SK-N-SH (cell line): ENCODE measurements at regions not wholly inside any gene's neighbourhood (a gene's known extent, or its start where the extent isn't known, plus 50 kb on each side); places are given as distances from the start of the nearest gene placed in this dataset.

Source experiments
- CTCF ChIA-PET: fragments of 300-600, 350-600 bp; formaldehyde crosslinking; extraction: SDS; loops from one replicate; lab custom pipeline; 2021; lab: Yijun Ruan, JAX
- POLR2A ChIA-PET: fragments of 350-600 bp; sonication (Branson Sonifier 250); formaldehyde crosslinking; extraction: SDS; loops from one replicate; lab custom pipeline; 2020; ENCODE audit warnings: antibody characterized with exemption, inconsistent platforms; lab: Yijun Ruan, JAX
- DNase-seq: peaks from one replicate; pipeline ENCODE4 v3.0.0; 2012
- H2AFZ ChIP-seq: fragments of 200-600 bp; sonication (generic); 2 replicates; pipeline ENCODE4 v1.8.1; 2016; ENCODE audit warnings: antibody characterized with exemption, mild to moderate bottlenecking, low read depth
- H3F3A ChIP-seq: fragments of 200-600 bp; sonication (generic); replicated peaks from 2 replicates; pipeline ENCODE3; 2016; ENCODE audit warnings: antibody characterized with exemption, mild to moderate bottlenecking; ENCODE audit not compliant: insufficient read depth
- H3K27ac ChIP-seq, 2 experiments: fragments of 200-500 bp in 1 of 2; fragments of 200-600 bp in 1 of 2; sonication (Bioruptor generic) in 1 of 2; sonication (generic), shearing (Covaris generic) in 1 of 2; 2 replicates each; pipeline versions ENCODE4 v1.5.1 to v1.6.1; 2014 to 2016; ENCODE audit warnings: low read depth in 2 of 2, inconsistent platforms in 1 of 2, low read length in 1 of 2, mild to moderate bottlenecking in 1 of 2, mixed read lengths in 1 of 2
- H3K27me3 ChIP-seq: fragments of 200-600 bp; sonication (generic), shearing (Covaris generic); 2 replicates; pipeline ENCODE4 v1.6.1; 2016; ENCODE audit warnings: mixed run types; ENCODE audit not compliant: insufficient read depth
- H3K36me3 ChIP-seq, 2 experiments: fragments of 200-500 bp in 1 of 2; fragments of 200-600 bp in 1 of 2; sonication (Bioruptor generic) in 1 of 2; sonication (generic) in 1 of 2; replicated peaks in 1 of 2; 2 replicates each; pipeline versions ENCODE3 to v1.5.1; 2014 to 2016; ENCODE audit warnings: low read length in 1 of 2, mild to moderate bottlenecking in 1 of 2; ENCODE audit not compliant: insufficient read depth in 2 of 2, control insufficient read depth in 1 of 2
- H3K4me1 ChIP-seq, 2 experiments: fragments of 200-500 bp in 1 of 2; fragments of 200-600 bp in 1 of 2; sonication (Bioruptor generic) in 1 of 2; sonication (generic), shearing (Covaris generic) in 1 of 2; 2 replicates each; pipeline versions ENCODE4 v1.5.1 to v1.6.1; 2014 to 2016; ENCODE audit warnings: low read depth in 1 of 2, low read length in 1 of 2, mixed run types in 1 of 2; ENCODE audit not compliant: insufficient read depth in 2 of 2, control insufficient read depth in 1 of 2
- H3K4me2 ChIP-seq: fragments of 200-600 bp; sonication (generic), shearing (Covaris generic); 2 replicates; pipeline ENCODE4 v1.6.1; 2017; ENCODE audit warnings: mixed run types
- H3K4me3 ChIP-seq, 2 experiments: fragments of 200-500 bp in 1 of 2; fragments of 200-600 bp in 1 of 2; sonication (Bioruptor generic) in 1 of 2; sonication (generic), shearing (Covaris generic) in 1 of 2; 2 replicates each; pipeline versions ENCODE4 v1.5.1 to v1.8.1; 2014 to 2016; ENCODE audit warnings: low read depth in 2 of 2, inconsistent platforms in 1 of 2, low read length in 1 of 2, mild to moderate bottlenecking in 1 of 2, mixed read lengths in 1 of 2, moderate library complexity in 1 of 2
- H3K79me2 ChIP-seq: fragments of 200-600 bp; sonication (generic); 2 replicates; pipeline ENCODE4 v1.8.1; 2017; ENCODE audit warnings: mild to moderate bottlenecking; ENCODE audit not compliant: insufficient read depth
- H3K9ac ChIP-seq: fragments of 200-600 bp; sonication (generic); 2 replicates; pipeline ENCODE4 v1.6.1; 2017; ENCODE audit warnings: mixed run types
- H3K9me2 ChIP-seq: fragments of 200-600 bp; sonication (generic); 2 replicates; pipeline ENCODE4 v1.6.1; 2017; ENCODE audit warnings: mixed run types
- H3K9me3 ChIP-seq: fragments of 200-600 bp; sonication (generic); 2 replicates; pipeline ENCODE4 v1.6.1; 2017; ENCODE audit warnings: mixed run types, mild to moderate bottlenecking, moderate library complexity
- H4K20me1 ChIP-seq: fragments of 200-600 bp; sonication (generic); 2 replicates; pipeline ENCODE4 v1.6.1; 2017; ENCODE audit warnings: mild to moderate bottlenecking, mixed run types; ENCODE audit not compliant: insufficient read depth
- EP300 ChIP-seq, 2 experiments: IDR thresholded peaks; 2 replicates each; pipeline versions ENCODE4 v1.4.0 to v1.6.1; 2012; ENCODE audit warnings: borderline replicate concordance in 1 of 2, low read depth in 1 of 2, low read length in 1 of 2
- FOSL2 ChIP-seq: IDR thresholded peaks from 2 replicates; pipeline ENCODE4 v1.4.0; 2012; ENCODE audit warnings: low read depth, mild to moderate bottlenecking, moderate library complexity, borderline replicate concordance
- GABPA ChIP-seq: IDR thresholded peaks from 2 replicates; pipeline ENCODE4 v1.4.0; 2012; ENCODE audit warnings: low read depth, mild to moderate bottlenecking
- IRF3 ChIP-seq: fragments of 150-350 bp; IDR thresholded peaks from 2 replicates; pipeline ENCODE4 v1.6.1; 2016; ENCODE audit warnings: mild to moderate bottlenecking, low read depth, low read length
- MEF2A ChIP-seq: IDR thresholded peaks from 2 replicates; pipeline ENCODE4 v1.4.0; 2012; ENCODE audit warnings: low read depth, borderline replicate concordance
- NFIC ChIP-seq: IDR thresholded peaks from 2 replicates; pipeline ENCODE4 v1.4.0; 2012; ENCODE audit warnings: borderline replicate concordance
- NRF1 ChIP-seq: IDR thresholded peaks from 2 replicates; pipeline ENCODE4 v1.6.1; 2012; ENCODE audit warnings: low read depth, mild to moderate bottlenecking, low read length
- PBX3 ChIP-seq: IDR thresholded peaks from 2 replicates; pipeline ENCODE4; 2012
- POLR2AphosphoS5 ChIP-seq: IDR thresholded peaks from 2 replicates; pipeline ENCODE4 v1.6.1; 2012; ENCODE audit warnings: low read depth, low read length
- RAD21 ChIP-seq: IDR thresholded peaks from 2 replicates; pipeline ENCODE4 v1.6.1; 2012; ENCODE audit warnings: mild to moderate bottlenecking, low read length
- RCOR1 ChIP-seq: fragments of 150-350 bp; IDR thresholded peaks from 2 replicates; pipeline ENCODE4 v1.6.1; 2017; ENCODE audit warnings: antibody characterized with exemption, low read length
- RXRA ChIP-seq: IDR thresholded peaks from 2 replicates; pipeline ENCODE4 v1.4.0; 2012; ENCODE audit warnings: low read depth, mild to moderate bottlenecking, borderline replicate concordance
- SIN3A ChIP-seq: IDR thresholded peaks from 2 replicates; pipeline ENCODE4 v1.6.1; 2012; ENCODE audit warnings: low read depth, mild to moderate bottlenecking, low read length, moderate library complexity, borderline replicate concordance
- TAF1 ChIP-seq: IDR thresholded peaks from 2 replicates; pipeline ENCODE4 v1.6.1; 2012; ENCODE audit warnings: low read depth, mild to moderate bottlenecking, low read length, moderate library complexity, borderline replicate concordance
- TCF12 ChIP-seq: IDR thresholded peaks from 2 replicates; pipeline ENCODE4 v1.4.0; 2012
- TEAD4 ChIP-seq: IDR thresholded peaks from 2 replicates; pipeline ENCODE4 v1.4.0; 2012; ENCODE audit warnings: mild to moderate bottlenecking, borderline replicate concordance; ENCODE audit not compliant: insufficient read depth
- USF1 ChIP-seq: IDR thresholded peaks from 2 replicates; pipeline ENCODE4 v1.4.0; 2012; ENCODE audit warnings: low read depth, borderline replicate concordance
- YY1 ChIP-seq: IDR thresholded peaks from 2 replicates; pipeline ENCODE4 v1.4.0; 2012; ENCODE audit warnings: low read depth, mild to moderate bottlenecking
- WGBS: methylation state at CpG from one replicate; pipeline ENCODE4 v1.1.6; 2017; ENCODE audit warnings: low lambda C conversion rate; 5-methylcytosine and 5-hydroxymethylcytosine counted together

GRCh38 chr4:85408301-85408700, 66.6 kb upstream of the ARHGAP24 start:
- CTCF ChIA-PET = interaction anchor here (1.5 to 2.3 kb wide), 2 partner anchors 9 to 13 kb away, joined by 4 to 5 read pairs; no protein-coding TSS in a partner anchor
- H2AFZ ChIP-seq = no peak overlapping the region
- POLR2A ChIA-PET = no interaction called here

GRCh38 chr4:85409251-85409650, 65.7 kb upstream of the ARHGAP24 start:
- Histone ChIP-seq H3F3A (no peaks in the 10 kb centered on the region), H3K27me3 (no peaks in the 10 kb centered on the region), H3K9ac (no peak overlapping the region), H3K9me2 (no peaks in the 10 kb centered on the region), H3K36me3 (no peaks in the 10 kb centered on the region), H4K20me1 (no peaks in the 10 kb centered on the region), H3K27ac (peak overlapping the region in 1 of 2 experiments; percentile 39; a peak in 2 of 4 replicates), H2AFZ (0 out of 2 replicates have a peak overlapping the region, but pooled peaks have one; percentile 46), H3K4me2 (no peak overlapping the region), H3K4me3 (no peak overlapping the region), H3K4me1 (peaks cover 3 to 10% of the 10 kb centered on the region in 2 experiments; a peak in 3 of 4 replicates), H3K9me3 (no peaks in the 10 kb centered on the region), H3K79me2 (no peaks in the 10 kb centered on the region)
- 67% methylated on average over 2 of the region's 2 CpGs for WGBS
- POLR2A ChIA-PET = no interaction called here
- no peak for DNase-seq
- CTCF ChIA-PET = interaction anchor here (1.4 to 2.3 kb wide), 2 partner anchors 14 to 339 kb away, joined by 3 to 4 read pairs; no protein-coding TSS in a partner anchor
- no peak for TF ChIP-seq FOSL2
- no peak for TF ChIP-seq TCF12
- TF ChIP-seq RAD21 = no peak
- no peak for TF ChIP-seq YY1
- TF ChIP-seq POLR2AphosphoS5 = no peak
- TF ChIP-seq TEAD4 = no peak
- no peak for TF ChIP-seq EP300 (IDR thresholded peaks at IDR 0.05; ENCODE audit: borderline replicate concordance in 1 of 2, low read depth in 1 of 2, low read length in 1 of 2)
- no peak for TF ChIP-seq NFIC

More at GRCh38 chr4:85408301-85408700, 66.6 kb upstream of the ARHGAP24 start:
- Histone ChIP-seq H3K9me3 (no peaks in the 10 kb centered on the region), H4K20me1 (no peaks in the 10 kb centered on the region), H3K4me1 (peaks cover 3 to 10% of the 10 kb centered on the region in 2 experiments; a peak in 3 of 4 replicates), H3K4me3 (no peak overlapping the region), H3K27me3 (no peaks in the 10 kb centered on the region), H3F3A (no peaks in the 10 kb centered on the region), H3K4me2 (no peak overlapping the region), H3K9me2 (no peaks in the 10 kb centered on the region), H3K79me2 (no peaks in the 10 kb centered on the region), H3K9ac (no peak overlapping the region), H3K36me3 (no peaks in the 10 kb centered on the region), H3K27ac (no peak overlapping the region)
- WGBS = 35% methylated on average over 1 of the region's 1 CpG
- TF ChIP-seq MEF2A (no peak), RXRA (no peak), NRF1 (no peak), GABPA (no peak)
- DNase-seq = no peak

GRCh38 chr4:85411386-85411785, 63.6 kb upstream of the ARHGAP24 start:
- H3K79me2 ChIP-seq = no peaks in the 10 kb centered on the region
- no peak for DNase-seq
- no peak overlapping the region for H3K27ac ChIP-seq
- no peaks in the 10 kb centered on the region for H3F3A ChIP-seq
- H3K4me1 ChIP-seq = peaks cover 3 to 10% of the 10 kb centered on the region in 2 experiments; a peak in 3 of 4 replicates
- ChIA-PET POLR2A (no interaction called here), CTCF (no interaction called here)
- H3K9ac ChIP-seq = no peak overlapping the region
- H3K9me3 ChIP-seq = no peaks in the 10 kb centered on the region
- 68% methylated on average over 5 of the region's 5 CpGs for WGBS
- H3K9me2 ChIP-seq = no peaks in the 10 kb centered on the region
- H2AFZ ChIP-seq = no peak overlapping the region
- no peak overlapping the region for H3K4me3 ChIP-seq
- no peaks in the 10 kb centered on the region for H4K20me1 ChIP-seq
- H3K4me2 ChIP-seq = no peak overlapping the region
- no peaks in the 10 kb centered on the region for H3K36me3 ChIP-seq
- no peaks in the 10 kb centered on the region for H3K27me3 ChIP-seq
- TF ChIP-seq NRF1 = no peak
- no peak for TF ChIP-seq RCOR1
- TF ChIP-seq RXRA = no peak
- TF ChIP-seq TAF1 = no peak
- no peak for TF ChIP-seq SIN3A
- TF ChIP-seq PBX3 = no peak
- TF ChIP-seq EP300 (IDR thresholded peaks at IDR 0.05; ENCODE audit: borderline replicate concordance in 1 of 2, low read depth in 1 of 2, low read length in 1 of 2) = no peak
- no peak for TF ChIP-seq USF1
- no peak for TF ChIP-seq IRF3
- no peak for TF ChIP-seq YY1
